Endothelial cell of umbilical vein (primary cell): ENCODE measurements at regions not wholly inside any gene's neighbourhood (a gene's known extent, or its start where the extent isn't known, plus 50 kb on each side); places are given as distances from the start of the nearest gene placed in this dataset.

Experiments
- BruUV-seq: library from RNA; stranded (reverse); fragments of 400-500 nt; replicated peaks from 2 replicates; lab custom pipeline; 2021; lab: Mats Ljungman, UMichigan
- CTCF ChIA-PET: fragments of 300-600, 350-600 bp; sonication (Branson Sonifier 250); formaldehyde crosslinking; loops from one replicate; lab custom pipeline; 2021; ENCODE audit warnings: antibody characterized with exemption, inconsistent platforms; lab: Charles Lee
- POLR2A ChIA-PET: fragments of 300-600, 350-600 bp; sonication (Branson Sonifier 250); formaldehyde crosslinking; loops from one replicate; lab custom pipeline; 2021; ENCODE audit warnings: antibody characterized with exemption, inconsistent platforms; lab: Charles Lee
- DNase-seq: peaks from one replicate; pipeline ENCODE4 v3.0.0-alpha.2; 2011; ENCODE audit warnings: low read depth, low spot score
- FAIRE-seq: peaks from 2 replicates; lab custom pipeline; 2011; peaks lifted over from hg19 to GRCh38; lab: Jason Lieb, UNC
- H2AFZ ChIP-seq: 2 replicates; pipeline ENCODE4 v1.6.0; 2012; ENCODE audit warnings: low read depth, low read length, control low read depth, inconsistent platforms
- H3K27ac ChIP-seq: 2 replicates; pipeline ENCODE4 v1.5.1; 2011; ENCODE audit warnings: low read depth, mild to moderate bottlenecking, control low read depth, low read length, moderate library complexity; ENCODE audit not compliant: insufficient read depth
- H3K27me3 ChIP-seq, 2 experiments: 2 replicates each; pipeline versions ENCODE4 v1.6.0 to v1.6.1; 2011; ENCODE audit warnings: low read length in 2 of 2, mixed read lengths in 1 of 2; ENCODE audit not compliant: control insufficient read depth in 2 of 2, insufficient read depth in 2 of 2
- H3K36me3 ChIP-seq, 2 experiments: 2 replicates in 1 of 2; 3 replicates in 1 of 2; pipeline ENCODE4 v1.5.1; 2011; ENCODE audit warnings: low read length in 2 of 2, mild to moderate bottlenecking in 1 of 2, moderate library complexity in 1 of 2; ENCODE audit not compliant: control insufficient read depth in 2 of 2, insufficient read depth in 2 of 2; ENCODE audit errors: extremely low read depth in 1 of 2
- H3K4me1 ChIP-seq: 3 replicates; pipeline ENCODE4 v1.5.1; 2011; ENCODE audit warnings: mild to moderate bottlenecking, low read length; ENCODE audit not compliant: control insufficient read depth, insufficient read depth; ENCODE audit errors: extremely low read depth
- H3K4me2 ChIP-seq: 2 replicates; pipeline ENCODE4 v1.6.1; 2011; ENCODE audit warnings: low read length, control low read depth, mixed read lengths; ENCODE audit not compliant: insufficient read depth
- H3K4me3 ChIP-seq, 3 experiments: fragments of 200-600 bp in 1 of 3; sonication (generic), shearing (Covaris generic) in 1 of 3; replicated peaks in 1 of 3; 2 replicates each; pipeline ENCODE4 v1.5.1; 2011 to 2016; ENCODE audit warnings: control low read depth in 3 of 3, low read length in 3 of 3, mild to moderate bottlenecking in 2 of 3, inconsistent platforms in 1 of 3, low read depth in 1 of 3, moderate library complexity in 1 of 3; ENCODE audit not compliant: insufficient read depth in 1 of 3
- H3K79me2 ChIP-seq: 2 replicates; pipeline ENCODE4 v1.6.0; 2012; ENCODE audit warnings: low read length, inconsistent platforms; ENCODE audit not compliant: control insufficient read depth, insufficient read depth
- H3K9ac ChIP-seq: replicated peaks from 2 replicates; pipeline ENCODE3; 2011; ENCODE audit warnings: low read length, control low read depth; ENCODE audit not compliant: insufficient read depth; ENCODE audit errors: extremely low read depth
- H3K9me1 ChIP-seq: replicated peaks from 3 replicates; pipeline ENCODE4 v1.6.0; 2011; ENCODE audit warnings: mild to moderate bottlenecking, low read length; ENCODE audit not compliant: control insufficient read depth, insufficient read depth; ENCODE audit errors: extremely low read depth
- H3K9me3 ChIP-seq: replicated peaks from 2 replicates; pipeline ENCODE4 v1.5.1; 2012; ENCODE audit warnings: low read length, inconsistent platforms; ENCODE audit not compliant: control insufficient read depth, insufficient read depth
- H4K20me1 ChIP-seq: replicated peaks from 2 replicates; pipeline ENCODE3; 2011; ENCODE audit warnings: mild to moderate bottlenecking, low read length; ENCODE audit not compliant: control insufficient read depth, insufficient read depth; ENCODE audit errors: extremely low read depth
- CTCF ChIP-seq, 2 donors: IDR thresholded peaks; 1 replicate in 1 of 2; 2 replicates in 1 of 2; pipeline ENCODE4 v1.5.1; 2011; ENCODE audit warnings: low read length in 2 of 2, mild to moderate bottlenecking in 2 of 2, moderate library complexity in 2 of 2, control low read depth in 1 of 2, inconsistent platforms in 1 of 2, low read depth in 1 of 2; ENCODE audit not compliant: insufficient read depth in 1 of 2; ENCODE audit errors: extremely low read depth in 1 of 2
- EZH2 ChIP-seq: IDR thresholded peaks from 2 replicates; pipeline ENCODE4 v1.6.1; 2012; ENCODE audit warnings: borderline replicate concordance, low read depth, mild to moderate bottlenecking, moderate library complexity, low read length, inconsistent platforms; ENCODE audit not compliant: severe bottlenecking
- FOS ChIP-seq: IDR thresholded peaks from 2 replicates; pipeline ENCODE4 v1.6.1; 2011; ENCODE audit warnings: mild to moderate bottlenecking, low read length, moderate library complexity, borderline replicate concordance; ENCODE audit not compliant: insufficient read depth
- GATA2 ChIP-seq: IDR thresholded peaks from 2 replicates; pipeline ENCODE4 v1.7.0; 2011; ENCODE audit warnings: low read depth, mild to moderate bottlenecking, moderate library complexity, mixed read lengths, low read length; ENCODE audit not compliant: insufficient read length, insufficient read depth
- JUN ChIP-seq: IDR thresholded peaks from 2 replicates; pipeline ENCODE4 v1.6.1; 2011; ENCODE audit warnings: borderline replicate concordance, low read depth; ENCODE audit not compliant: insufficient read length, insufficient read depth
- MAX ChIP-seq: IDR thresholded peaks from 2 replicates; pipeline ENCODE4 v1.6.1; 2011; ENCODE audit not compliant: insufficient read depth, insufficient read length
- MYC ChIP-seq: IDR thresholded peaks from one replicate; pipeline ENCODE4 v1.6.1; 2011; ENCODE audit warnings: mild to moderate bottlenecking, low read depth, low read length
- POLR2A ChIP-seq: IDR thresholded peaks from 2 replicates; pipeline ENCODE4 v1.6.1; 2012; ENCODE audit warnings: low read depth, mild to moderate bottlenecking, control low read depth, low read length
- POLR2AphosphoS5 ChIP-seq: IDR thresholded peaks from 2 replicates; pipeline ENCODE4 v1.6.1; 2012; ENCODE audit warnings: low read depth, mild to moderate bottlenecking, control low read depth, low read length, moderate library complexity; ENCODE audit not compliant: insufficient read depth
- dilution Hi-C: fragments of 300-500 bp; cut with MboI; formaldehyde crosslinking; loops from one replicate; pipeline ENCODE4 v1.15.0; 2019; ENCODE audit warnings: low sequenced_read_pairs; ENCODE audit not compliant: extremely low pct_ligation_motif_present
- intact Hi-C: fragments of 100-400 bp; cut with micrococcal nuclease; formaldehyde crosslinking; loops from one replicate; pipeline ENCODE4 v1.10.0; 2022

GRCh38 chr6:1208876-1209275, 103.0 kb upstream of the FOXQ1 start:
- dilution Hi-C loops = no loop called here
- CTCF ChIA-PET = no interaction called here

More at GRCh38 chr6:1208876-1209275, 103.0 kb upstream of the FOXQ1 start:
- H3K4me1 ChIP-seq = no peaks in the 10 kb centered on the region
- intact Hi-C loops = no loop called here
- no peak overlapping the region for H3K4me2 ChIP-seq
- DNase-seq = no peak
- H3K79me2 ChIP-seq = no peaks in the 10 kb centered on the region
- BruUV-seq = no TSS peak
- no peak overlapping the region for H3K9ac ChIP-seq
- H3K9me1 ChIP-seq = no peaks in the 10 kb centered on the region
- POLR2A ChIA-PET = no interaction called here
- TF ChIP-seq POLR2AphosphoS5 (no peak), GATA2 (no peak), MYC (no peak), POLR2A (no peak), CTCF (IDR thresholded peaks at IDR 0.05; ENCODE audit: extremely low read depth in 1 of 2, insufficient read depth in 1 of 2, low read depth in 1 of 2, low read length in 2 of 2) (no peak), EZH2 (no peak), MAX (no peak), FOS (no peak), JUN (no peak)
- no peaks in the 10 kb centered on the region for H3K27me3 ChIP-seq
- no peak overlapping the region for H2AFZ ChIP-seq
- no peak overlapping the region for H3K4me3 ChIP-seq
- no peaks in the 10 kb centered on the region for H3K36me3 ChIP-seq
- no peaks in the 10 kb centered on the region for H4K20me1 ChIP-seq
- no peaks in the 10 kb centered on the region for H3K9me3 ChIP-seq
- no peak for FAIRE-seq
- H3K27ac ChIP-seq = no peak overlapping the region
